ENCODE measurements at regions not wholly inside any gene's neighbourhood (a gene's known extent, or its start where the extent isn't known, plus 50 kb on each side); places are given as distances from the start of the nearest gene placed in this dataset.

DNA sequence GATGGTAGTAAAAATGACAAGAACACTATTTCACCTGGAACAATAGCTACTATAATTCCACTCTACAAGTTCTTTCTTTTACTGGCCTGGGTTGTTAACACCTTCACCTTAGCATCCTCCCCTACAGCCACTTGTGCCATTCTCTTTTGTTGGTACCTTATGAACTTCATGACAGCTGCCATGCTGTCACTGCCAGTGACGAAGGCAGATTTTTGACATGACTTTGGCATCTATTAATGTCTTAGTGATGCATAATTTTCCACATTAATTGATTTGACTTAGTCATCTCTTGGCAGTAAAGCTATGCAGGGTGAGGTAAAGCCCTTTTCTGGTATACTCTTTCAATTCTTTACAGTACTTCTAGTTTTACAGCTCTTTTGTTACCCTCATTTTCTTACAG is 207.9 kb downstream of the TANC2 start:
- Histone ChIP-seq H3K27me3 (ENCODE audit: control insufficient read depth in 2 of 2, insufficient read depth in 2 of 2, low read length in 2 of 2) (no peaks in the 10 kb centered on the region), H3K79me2 (ENCODE audit: control insufficient read depth, insufficient read depth, low read length) (no peaks in the 10 kb centered on the region), H3K4me1 (replicated peaks in 1 of 2; ENCODE audit: control insufficient read depth in 2 of 2, insufficient read depth in 2 of 2, low read length in 2 of 2) (no peaks in the 10 kb centered on the region), H3K27ac (ENCODE audit: extremely low read depth, low read depth, low read length) (no peak overlapping the region), H3K9me3 (replicated peaks; ENCODE audit: control insufficient read depth, insufficient read depth, low read depth, low read length) (no peaks in the 10 kb centered on the region), H2AFZ (ENCODE audit: low read depth, low read length) (no peak overlapping the region), H3K9ac (ENCODE audit: insufficient read depth in 1 of 2, low read depth in 2 of 2, low read length in 2 of 2) (no peak overlapping the region), H3K36me3 (ENCODE audit: control insufficient read depth, insufficient read depth, low read length) (no peaks in the 10 kb centered on the region), H3K9me1 (ENCODE audit: control insufficient read depth, insufficient read depth, low read length) (no peaks in the 10 kb centered on the region), H3K4me2 (ENCODE audit: insufficient read depth, low read length) (no peak overlapping the region), H4K20me1 (replicated peaks; ENCODE audit: control insufficient read depth, insufficient read depth, low read length) (no peaks in the 10 kb centered on the region), H3K4me3 (no peak overlapping the region)
- POLR2A ChIA-PET: no interaction called here
- in situ Hi-C loops (cut with MboI): no loop called here
- 36% methylated on average over 1 of the region's 1 CpG for WGBS (ENCODE audit: insufficient coverage, low coverage, missing lambda C conversion rate)
- DNase-seq (ENCODE audit: extremely low read depth in 1 of 4, low spot score in 3 of 4): no peak
- FAIRE-seq: no peak
- ATAC-seq: no peak
- no TSS peak for BruUV-seq (replicated peaks)
- TF ChIP-seq, protein P1, sequence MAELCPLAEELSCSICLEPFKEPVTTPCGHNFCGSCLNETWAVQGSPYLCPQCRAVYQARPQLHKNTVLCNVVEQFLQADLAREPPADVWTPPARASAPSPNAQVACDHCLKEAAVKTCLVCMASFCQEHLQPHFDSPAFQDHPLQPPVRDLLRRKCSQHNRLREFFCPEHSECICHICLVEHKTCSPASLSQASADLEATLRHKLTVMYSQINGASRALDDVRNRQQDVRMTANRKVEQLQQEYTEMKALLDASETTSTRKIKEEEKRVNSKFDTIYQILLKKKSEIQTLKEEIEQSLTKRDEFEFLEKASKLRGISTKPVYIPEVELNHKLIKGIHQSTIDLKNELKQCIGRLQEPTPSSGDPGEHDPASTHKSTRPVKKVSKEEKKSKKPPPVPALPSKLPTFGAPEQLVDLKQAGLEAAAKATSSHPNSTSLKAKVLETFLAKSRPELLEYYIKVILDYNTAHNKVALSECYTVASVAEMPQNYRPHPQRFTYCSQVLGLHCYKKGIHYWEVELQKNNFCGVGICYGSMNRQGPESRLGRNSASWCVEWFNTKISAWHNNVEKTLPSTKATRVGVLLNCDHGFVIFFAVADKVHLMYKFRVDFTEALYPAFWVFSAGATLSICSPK (IDR thresholded peaks at IDR 0.05; ENCODE audit: borderline replicate concordance): no peak
- TF ChIP-seq CBX8 (IDR thresholded peaks at IDR 0.05; ENCODE audit: borderline replicate concordance, extremely low read depth, low read depth, low read length, poor library complexity, severe bottlenecking) (no peak), USF2 (CRISPR knock-in tag; IDR thresholded peaks at IDR 0.05) (no peak), ZNF217 (CRISPR knock-in tag; IDR thresholded peaks at IDR 0.05) (no peak), CBFA2T3 (IDR thresholded peaks at IDR 0.05) (no peak), POLR2G (IDR thresholded peaks at IDR 0.05; ENCODE audit: low read depth, low read length) (no peak)
- CTCF ChIA-PET (ENCODE audit: low intra/inter-chr PET ratio): no interaction called here
- intact Hi-C loops (cut with micrococcal nuclease): no loop called here
